ENCODE measurements at regions not wholly inside any gene's neighbourhood (a gene's known extent, or its start where the extent isn't known, plus 50 kb on each side); places are given as distances from the start of the nearest gene placed in this dataset.
A peak's percentile ranks its signal among the peaks of the same experiment; 100 is the strongest.
"Not testable (repeated sequence)": the region's sequence is repeated elsewhere in the genome, so short reads cannot be mapped to it uniquely, and the experiment has no call there.

DNA sequence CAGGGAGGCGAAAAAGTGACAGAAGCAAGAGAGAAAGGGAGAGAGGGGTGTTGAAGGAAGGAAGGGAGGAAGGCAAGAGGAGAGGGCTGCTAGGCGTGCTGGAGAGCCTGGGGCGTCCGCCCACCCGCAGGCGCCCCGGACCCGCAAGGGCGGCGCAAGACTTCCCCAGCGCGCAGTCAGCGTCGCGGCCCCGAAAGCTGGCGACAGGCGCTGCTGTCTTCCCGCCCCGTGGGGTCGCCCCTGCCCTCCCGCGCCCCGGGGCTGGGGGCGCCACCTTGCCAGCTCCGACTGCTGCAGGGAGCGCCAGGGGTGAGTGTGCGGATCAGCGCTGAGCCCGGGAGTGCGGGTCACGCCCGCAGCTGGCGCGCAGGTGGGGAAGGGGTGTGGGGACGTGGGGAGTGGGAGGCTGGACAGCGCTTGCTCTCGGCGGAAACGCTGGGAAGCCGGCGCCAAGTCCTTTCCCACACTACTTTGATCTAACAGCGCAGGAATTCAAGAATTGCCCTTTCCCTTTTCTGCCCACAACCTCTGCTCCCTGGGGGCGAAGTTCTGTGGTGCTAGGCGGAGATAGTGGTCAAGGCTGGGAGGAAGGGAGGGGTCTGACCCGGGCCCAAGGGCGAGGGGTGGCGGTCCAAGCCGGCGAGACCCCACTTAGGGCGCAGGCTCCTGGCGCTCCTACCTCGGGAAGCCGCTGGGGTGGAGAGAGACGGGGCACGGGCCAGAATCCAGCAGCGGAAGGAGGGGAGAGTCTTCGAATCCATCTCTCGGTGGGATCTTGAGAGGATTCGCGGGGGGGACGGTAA is 266.1 kb downstream of the CGGBP1 start, which contains the start of gene HTR1F:
Gene HTR1F, plus strand, starts transcription at position 173 of the 803 bp plus-strand sequence.
- no peak for FAIRE-seq
- no peak for DNase-seq (ENCODE audit: insufficient read length)
- TF ChIP-seq TAF1 (IDR thresholded peaks at IDR 0.05; ENCODE audit: borderline replicate concordance, low read depth, low read length) (no peak), POLR2A (IDR thresholded peaks at IDR 0.05; ENCODE audit: low read depth, low read length) (no peak), POLR2AphosphoS5 (IDR thresholded peaks at IDR 0.05; ENCODE audit: low read depth, low read length) (no peak)

DNA sequence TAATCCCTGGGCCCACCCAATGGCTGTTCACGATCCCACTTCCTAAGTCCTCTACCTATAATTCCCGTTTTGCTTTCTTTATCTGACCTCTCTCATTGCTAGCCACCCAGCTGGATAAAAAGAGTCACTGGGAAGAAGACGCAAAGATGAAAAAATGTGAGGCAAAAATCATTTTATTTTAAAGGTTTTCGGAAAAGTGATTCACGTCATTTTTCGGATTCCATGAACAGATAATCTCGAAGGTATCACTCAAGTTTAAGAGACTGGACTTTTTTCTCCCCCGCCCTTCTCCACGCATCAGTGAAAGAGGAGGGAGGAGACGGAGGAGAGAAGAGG is 266.6 kb downstream of the CGGBP1 start:
- TF ChIP-seq TAF1 (IDR thresholded peaks at IDR 0.05; ENCODE audit: borderline replicate concordance, low read depth, low read length) (no peak), POLR2AphosphoS5 (IDR thresholded peaks at IDR 0.05; ENCODE audit: low read depth, low read length) (no peak), POLR2A (IDR thresholded peaks at IDR 0.05; ENCODE audit: low read depth, low read length) (no peak)
- FAIRE-seq, result no peak

DNA sequence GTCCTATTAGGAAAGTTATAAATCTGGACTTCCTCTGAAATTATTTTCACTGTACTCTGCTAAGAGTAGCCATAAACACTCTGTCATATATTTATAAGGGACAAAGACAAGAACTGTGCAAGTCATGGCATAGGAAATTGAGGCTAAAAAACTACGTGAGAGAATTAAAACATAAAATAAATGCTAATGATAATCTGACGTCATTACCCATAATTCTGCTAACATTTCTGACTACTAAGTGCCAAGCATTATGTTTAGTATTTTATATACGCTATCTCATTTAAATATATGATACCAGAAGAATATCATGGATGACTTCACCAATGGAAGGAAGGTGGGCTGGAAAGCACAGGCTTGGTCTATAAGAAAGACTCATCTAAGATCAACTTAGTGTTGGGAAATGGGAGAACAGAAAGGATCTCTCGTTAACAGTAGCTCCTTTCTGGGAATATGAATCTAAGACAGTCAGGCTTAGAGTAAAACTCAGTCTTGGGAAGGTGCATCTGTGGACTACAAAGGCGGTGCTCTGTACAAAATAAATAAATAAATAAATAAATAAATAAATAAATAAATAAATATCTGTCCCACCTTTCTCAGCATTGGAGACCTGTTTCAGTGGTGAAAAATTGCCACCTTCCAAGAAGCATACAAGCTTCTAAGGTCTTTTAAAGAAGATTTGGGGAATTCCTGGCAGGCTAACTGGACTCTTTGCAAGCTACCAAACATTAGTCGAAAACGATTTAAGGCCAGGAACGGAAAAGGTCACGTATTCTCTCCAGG is 267.4 kb downstream of the CGGBP1 start:
- TF ChIP-seq POLR2A (IDR thresholded peaks at IDR 0.05; ENCODE audit: low read depth, low read length) (no peak), POLR2AphosphoS5 (IDR thresholded peaks at IDR 0.05; ENCODE audit: low read depth, low read length) (no peak), TAF1 (IDR thresholded peaks at IDR 0.05; ENCODE audit: borderline replicate concordance, low read depth, low read length) (no peak)
- DNase-seq (ENCODE audit: insufficient read length), result no peak
- no peak for FAIRE-seq

More for the DNA sequence above, 266.6 kb downstream of the CGGBP1 start:
- no peak for DNase-seq (ENCODE audit: insufficient read length)

DNA sequence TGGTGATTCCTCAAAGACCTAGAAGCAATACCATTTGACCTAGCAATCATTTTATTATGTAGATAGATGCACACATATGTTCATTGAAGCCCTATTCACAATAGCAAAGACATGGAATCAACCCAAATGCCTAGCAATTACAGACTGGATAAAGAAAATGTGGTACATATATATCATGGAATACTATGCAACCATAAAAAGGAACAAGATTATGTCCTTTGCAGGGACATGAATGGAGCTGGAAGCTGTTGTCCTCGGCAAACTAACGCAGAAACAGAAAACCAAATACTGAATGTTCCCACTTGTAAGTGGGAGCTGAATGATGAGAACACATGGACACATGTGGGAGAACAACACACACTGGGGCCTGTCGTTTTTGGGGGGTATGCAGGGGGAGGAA is 269.8 kb downstream of the CGGBP1 start:
- FAIRE-seq; DNase-seq (ENCODE audit: insufficient read length): not testable (repeated sequence)

DNA sequence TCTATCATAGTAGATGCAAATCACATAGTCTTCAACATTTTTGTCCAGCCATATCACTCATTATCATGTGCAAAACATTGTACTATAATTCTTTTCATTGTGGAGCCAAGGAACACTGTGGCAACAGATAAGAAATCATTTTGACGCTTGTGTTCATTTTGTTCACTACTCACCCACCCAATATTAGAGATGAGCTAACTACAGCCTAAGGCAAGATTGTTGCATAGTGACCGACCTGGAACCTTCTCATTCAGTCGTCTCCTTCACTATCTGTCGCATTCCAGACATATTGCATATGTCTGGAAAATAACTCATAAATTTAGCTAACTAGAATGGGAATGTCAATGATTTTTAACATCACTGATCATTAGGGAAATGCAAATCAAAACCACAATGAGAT is 270.3 kb downstream of the CGGBP1 start:
- no peak for DNase-seq (ENCODE audit: insufficient read length)
- no peak for TF ChIP-seq POLR2AphosphoS5 (IDR thresholded peaks at IDR 0.05; ENCODE audit: low read depth, low read length)
- no peak for TF ChIP-seq POLR2A (IDR thresholded peaks at IDR 0.05; ENCODE audit: low read depth, low read length)
- no peak for TF ChIP-seq TAF1 (IDR thresholded peaks at IDR 0.05; ENCODE audit: borderline replicate concordance, low read depth, low read length)
- FAIRE-seq, result no peak

DNA sequence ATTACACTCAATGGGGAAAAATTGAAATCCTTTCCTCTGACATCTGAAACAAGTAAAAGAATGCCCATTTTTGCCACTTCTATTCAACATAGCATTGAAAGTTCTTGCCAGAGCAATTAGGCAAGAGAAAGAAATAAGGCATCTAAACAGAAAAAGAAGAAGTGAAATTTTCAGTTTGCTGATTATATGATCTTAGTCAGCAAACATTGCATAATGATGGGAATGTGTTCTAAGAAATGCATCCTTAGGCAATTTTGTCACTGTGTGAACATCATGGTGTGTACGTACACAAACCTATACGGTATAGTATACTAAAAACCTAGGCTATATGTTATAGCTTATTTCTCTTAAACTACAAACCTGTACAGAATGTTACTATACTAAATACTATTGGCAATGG is 278.0 kb downstream of the CGGBP1 start:
- FAIRE-seq, result no peak
- no peak for DNase-seq (ENCODE audit: insufficient read length)
- TF ChIP-seq POLR2AphosphoS5 (IDR thresholded peaks at IDR 0.05; ENCODE audit: low read depth, low read length) (no peak), TAF1 (IDR thresholded peaks at IDR 0.05; ENCODE audit: borderline replicate concordance, low read depth, low read length) (no peak), POLR2A (IDR thresholded peaks at IDR 0.05; ENCODE audit: low read depth, low read length) (no peak)

DNA sequence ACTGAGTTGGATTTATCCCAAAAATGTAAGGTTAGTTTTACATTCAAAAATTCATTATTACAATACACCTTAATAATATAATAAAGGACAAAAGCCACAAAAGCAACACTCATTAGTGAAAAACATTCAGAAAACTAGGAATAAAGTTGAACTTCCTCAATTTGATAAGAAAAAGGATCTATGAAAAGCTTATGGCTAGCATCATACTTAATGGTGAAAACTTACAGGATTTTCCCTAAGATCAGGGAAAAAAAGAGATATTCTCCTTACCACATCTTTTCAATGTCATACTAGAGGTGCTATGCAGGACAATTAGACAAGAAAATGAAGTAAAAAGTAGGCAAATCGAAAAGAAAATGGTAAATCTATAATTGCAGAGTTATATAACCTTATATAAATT is 279.9 kb downstream of the CGGBP1 start:
- no peak for DNase-seq (ENCODE audit: insufficient read length)
- TF ChIP-seq POLR2AphosphoS5 (IDR thresholded peaks at IDR 0.05; ENCODE audit: low read depth, low read length), result no peak
- FAIRE-seq, result no peak

DNA sequence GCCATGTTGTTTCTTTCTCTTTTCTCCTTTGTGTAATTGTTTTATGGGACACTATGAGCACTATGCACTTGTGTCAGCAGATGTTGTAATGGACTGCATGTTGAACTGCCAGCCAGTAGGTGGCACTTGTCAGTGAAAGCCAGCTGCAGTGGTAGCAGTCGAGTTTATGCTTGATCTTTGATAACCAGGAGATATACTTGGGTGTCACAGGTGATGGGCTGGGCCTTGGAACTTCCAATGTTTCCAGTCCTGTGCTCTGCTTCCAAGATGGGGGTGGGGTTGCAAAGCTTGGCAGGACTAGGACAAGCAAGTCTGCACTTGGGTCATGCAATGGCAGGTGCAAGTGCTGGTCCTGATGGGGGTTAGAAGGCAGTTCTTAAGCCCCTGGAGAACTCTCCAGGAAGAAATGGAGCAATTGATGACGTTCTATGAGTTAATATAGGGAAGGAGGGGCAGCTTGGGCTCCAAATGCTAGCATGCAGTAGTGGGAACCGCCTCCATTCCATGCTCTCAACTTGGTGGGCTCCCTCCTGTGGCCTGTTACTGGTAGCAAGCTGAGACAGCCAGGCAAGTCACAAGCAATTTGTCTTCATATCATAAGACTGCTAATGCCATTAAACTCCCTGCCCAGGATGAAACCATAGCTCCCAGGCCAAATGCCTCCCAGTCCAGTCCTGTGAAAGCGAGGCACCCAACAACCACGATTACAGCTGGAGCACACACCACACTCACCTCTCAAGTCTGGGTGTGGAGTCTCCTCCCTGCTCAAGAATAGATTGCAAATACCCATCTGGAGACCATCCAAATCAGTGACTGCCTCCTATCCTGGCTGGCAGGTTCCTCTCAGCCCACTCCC is 287.2 kb downstream of the CGGBP1 start:
- DNase-seq (ENCODE audit: insufficient read length) (no peak), FAIRE-seq (peak; percentile 46)
- TF ChIP-seq TAF1 (IDR thresholded peaks at IDR 0.05; ENCODE audit: borderline replicate concordance, low read depth, low read length) (no peak), POLR2A (IDR thresholded peaks at IDR 0.05; ENCODE audit: low read depth, low read length) (no peak), POLR2AphosphoS5 (IDR thresholded peaks at IDR 0.05; ENCODE audit: low read depth, low read length) (no peak)

- FAIRE-seq (no peak), DNase-seq (ENCODE audit: insufficient read length) (no peak)
- TF ChIP-seq POLR2AphosphoS5 (IDR thresholded peaks at IDR 0.05; ENCODE audit: low read depth, low read length) (no peak), POLR2A (IDR thresholded peaks at IDR 0.05; ENCODE audit: low read depth, low read length) (no peak), TAF1 (IDR thresholded peaks at IDR 0.05; ENCODE audit: borderline replicate concordance, low read depth, low read length) (no peak)
Measured at GRCh38 chr3:87766721-87767120, 292.1 kb downstream of the CGGBP1 start.

GRCh38 chr3:87765256-87765655 is 293.5 kb downstream of the CGGBP1 start:
- FAIRE-seq, result no peak

GRCh38 chr3:87761795-87762194 is 297.0 kb downstream of the CGGBP1 start:
- no peak for TF ChIP-seq POLR2A (IDR thresholded peaks at IDR 0.05; ENCODE audit: low read depth, low read length)
- no peak for TF ChIP-seq POLR2AphosphoS5 (IDR thresholded peaks at IDR 0.05; ENCODE audit: low read depth, low read length)
- TF ChIP-seq TAF1 (IDR thresholded peaks at IDR 0.05; ENCODE audit: borderline replicate concordance, low read depth, low read length), result no peak
- DNase-seq (ENCODE audit: insufficient read length) (no peak), FAIRE-seq (no peak)

More at GRCh38 chr3:87765256-87765655, 293.5 kb downstream of the CGGBP1 start:
- DNase-seq (ENCODE audit: insufficient read length), result no peak
- no peak for TF ChIP-seq POLR2A (IDR thresholded peaks at IDR 0.05; ENCODE audit: low read depth, low read length)
- no peak for TF ChIP-seq TAF1 (IDR thresholded peaks at IDR 0.05; ENCODE audit: borderline replicate concordance, low read depth, low read length)
